HG03064 (cell line): ENCODE measurements at regions not wholly inside any gene's neighbourhood (a gene's known extent, or its start where the extent isn't known, plus 50 kb on each side); places are given as distances from the start of the nearest gene placed in this dataset.
"Not testable (repeated sequence)": the region's sequence is repeated elsewhere in the genome, so short reads cannot be mapped to it uniquely, and the experiment has no call there.

Source experiments
- ATAC-seq: cut with Tn5 transposase; IDR thresholded peaks from one replicate; pipeline ENCODE4 v1.9.1; 2021; ENCODE audit warnings: low read depth; ENCODE audit not compliant: unreplicated experiment

DNA sequence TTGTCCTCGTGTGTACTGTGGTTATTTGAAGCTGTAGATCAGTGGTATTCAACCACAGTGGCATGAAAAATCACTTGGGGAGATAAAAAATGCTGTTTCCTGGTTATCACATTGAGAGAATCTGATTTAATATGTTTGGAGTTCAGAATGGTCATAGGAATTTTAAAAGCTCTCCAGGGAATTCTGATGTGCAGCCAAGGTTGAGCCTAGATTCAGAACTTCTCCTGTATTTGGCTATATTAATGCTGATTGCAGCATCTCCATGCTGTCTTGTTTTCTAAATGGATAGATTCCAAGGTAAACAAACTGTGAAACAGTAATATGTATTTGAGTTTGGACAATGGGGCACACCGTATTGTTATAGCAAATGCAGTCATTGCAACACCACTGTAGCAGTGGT lies 982.2 kb upstream of the FBXO33 start:
- no peak for ATAC-seq

DNA sequence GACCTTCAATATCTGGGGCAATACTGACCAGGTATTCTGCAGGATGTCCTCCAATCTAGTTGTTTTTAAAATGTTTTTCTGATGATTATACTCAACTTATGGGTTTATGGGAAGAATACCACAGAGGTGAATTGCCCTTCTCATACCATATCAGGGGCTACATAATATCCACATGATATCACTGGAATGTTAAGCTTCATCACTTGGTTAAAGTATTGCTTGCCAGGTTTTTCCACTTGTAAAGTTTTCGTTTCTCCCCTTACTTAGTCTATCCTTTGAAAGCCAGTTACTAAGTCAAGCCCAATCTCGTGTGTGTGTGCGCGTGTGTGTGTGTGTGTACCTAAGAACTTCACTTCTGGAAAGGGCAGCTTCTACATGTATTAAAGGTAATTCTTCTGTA lies 980.9 kb upstream of the FBXO33 start:
- ATAC-seq = no peak

DNA sequence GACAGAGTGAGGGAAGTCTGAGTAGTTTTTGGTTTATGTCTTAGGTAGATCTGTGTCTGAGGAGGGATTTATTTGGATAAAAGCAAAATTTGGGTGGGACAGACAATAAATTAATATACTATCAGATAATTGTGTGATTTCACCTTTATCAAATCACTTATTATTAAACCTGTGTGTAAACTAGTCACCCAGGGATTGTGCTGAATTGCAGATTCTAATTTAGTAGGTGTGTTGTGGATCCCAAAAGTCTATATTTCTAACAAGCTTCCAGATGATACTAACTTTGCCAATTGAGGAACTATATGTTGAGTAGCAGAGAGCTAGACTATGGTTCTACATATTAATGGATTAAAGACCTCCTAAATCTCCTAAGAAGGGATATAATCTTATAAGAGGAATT lies 978.5 kb upstream of the FBXO33 start:
- no peak for ATAC-seq

DNA sequence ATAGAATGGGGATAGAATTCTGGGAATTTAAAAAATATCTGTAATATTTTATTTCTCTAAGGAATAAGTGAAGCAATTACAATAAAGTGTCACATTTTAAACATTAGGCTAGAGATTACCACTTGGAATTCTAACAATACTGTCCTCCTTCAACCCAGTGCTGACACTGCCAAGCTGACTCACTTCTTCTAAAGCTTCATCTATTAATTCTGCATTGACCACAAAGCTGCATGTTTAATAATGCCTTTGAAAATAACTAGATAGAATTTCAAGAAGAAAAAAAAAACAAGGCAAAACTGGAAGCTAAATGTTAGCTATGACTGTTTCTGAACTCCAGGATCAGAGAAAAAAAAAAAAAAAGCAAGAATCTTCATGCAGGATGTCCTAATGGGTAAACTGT lies 970.7 kb upstream of the FBXO33 start:
- ATAC-seq = no peak

DNA sequence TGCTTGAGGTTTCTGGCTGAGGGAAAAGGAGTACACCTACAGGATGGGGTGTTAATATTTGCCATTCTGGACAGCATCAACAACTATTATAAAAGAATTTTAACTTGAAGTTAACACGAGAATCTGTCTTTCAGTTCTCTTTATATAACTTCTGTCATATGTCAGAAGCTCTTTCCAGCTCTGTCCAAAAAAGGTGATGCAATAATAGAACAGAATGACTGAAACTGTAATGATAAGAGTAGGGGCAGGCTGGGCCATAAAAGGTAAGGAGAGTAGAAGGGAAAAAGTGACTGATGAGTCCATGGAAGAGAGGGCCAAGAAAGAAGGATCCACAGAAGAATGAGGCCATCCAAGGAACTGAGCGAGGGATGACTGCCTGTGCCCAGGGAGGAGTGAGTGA lies 966.7 kb upstream of the FBXO33 start:
- ATAC-seq = no peak

DNA sequence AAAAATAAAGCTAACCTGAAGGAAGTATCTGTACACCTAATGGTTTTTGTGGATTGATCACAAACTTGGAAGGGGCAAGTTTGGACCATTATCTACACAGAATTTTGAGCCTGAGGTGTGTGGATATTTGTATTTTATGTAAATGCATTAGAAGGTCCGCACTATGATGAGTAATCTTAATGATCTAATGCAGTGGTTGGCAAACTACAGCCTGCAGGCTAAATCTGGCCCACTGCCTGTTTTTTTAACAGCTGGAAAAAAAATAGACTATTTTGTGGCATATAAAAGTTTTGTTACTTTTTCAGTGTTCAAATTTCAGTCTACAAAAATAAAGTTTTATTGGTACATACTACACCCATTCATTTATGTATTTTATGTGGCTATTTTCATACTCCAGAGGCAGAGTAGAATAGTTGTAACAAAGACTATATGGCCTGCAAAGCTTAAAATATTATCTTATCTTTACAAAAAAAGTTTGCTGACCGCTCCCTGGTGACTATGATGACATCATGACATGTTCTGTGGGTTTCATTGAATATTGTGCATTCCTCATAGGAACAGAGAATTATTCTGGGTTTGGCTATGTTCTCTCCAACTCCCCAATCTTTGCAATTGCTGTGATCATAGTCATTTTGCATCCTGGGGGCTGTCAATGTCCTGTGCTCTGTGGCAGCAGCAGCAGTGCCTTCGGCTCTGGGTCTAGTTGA lies 962.6 kb upstream of the FBXO33 start:
- no peak for ATAC-seq

DNA sequence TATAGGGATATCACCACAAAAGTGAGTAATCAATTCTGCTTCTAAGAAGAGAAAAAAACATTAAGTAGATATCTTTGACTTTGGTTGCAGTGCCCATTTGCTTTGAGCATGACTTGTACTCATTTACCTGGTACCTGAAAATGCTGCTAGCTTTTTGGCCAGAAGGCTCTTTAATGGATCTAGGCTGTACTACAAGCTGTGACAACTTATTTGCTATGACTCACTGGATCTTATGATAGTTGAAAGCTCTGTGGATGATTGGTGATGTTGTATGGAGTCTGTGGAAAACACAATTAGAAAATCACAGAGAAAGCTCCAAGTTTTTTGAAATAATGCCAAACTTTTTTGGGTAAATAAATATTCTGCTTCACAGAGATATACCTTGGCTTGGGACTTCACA lies 960.9 kb upstream of the FBXO33 start:
- ATAC-seq = no peak

GRCh38 chr14:40386433-40386832 lies 954.2 kb upstream of the FBXO33 start:
- no peak for ATAC-seq

GRCh38 chr14:40374221-40374620 lies 942.0 kb upstream of the FBXO33 start:
- no peak for ATAC-seq

- no peak for ATAC-seq
Observed at GRCh38 chr14:40371011-40371410, 938.8 kb upstream of the FBXO33 start.

DNA sequence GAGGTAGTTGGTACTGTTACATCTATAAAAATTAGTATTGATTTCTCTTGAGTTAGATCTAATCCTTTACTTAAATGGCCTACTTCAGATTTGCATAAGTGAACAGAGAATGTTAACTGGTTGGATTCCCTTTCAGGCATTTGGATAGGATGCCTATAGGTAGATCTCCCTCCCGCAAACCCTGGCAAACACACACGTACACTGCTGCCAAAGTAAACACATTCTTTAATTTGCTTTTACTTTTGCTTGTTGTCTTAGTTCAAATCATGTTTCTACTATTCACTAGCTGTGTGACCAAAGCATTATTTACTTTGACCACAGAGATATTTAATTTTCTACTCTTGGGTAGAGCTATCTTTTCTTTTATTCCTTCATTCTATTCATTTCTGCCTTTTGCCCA lies 936.1 kb upstream of the FBXO33 start:
- no peak for ATAC-seq

DNA sequence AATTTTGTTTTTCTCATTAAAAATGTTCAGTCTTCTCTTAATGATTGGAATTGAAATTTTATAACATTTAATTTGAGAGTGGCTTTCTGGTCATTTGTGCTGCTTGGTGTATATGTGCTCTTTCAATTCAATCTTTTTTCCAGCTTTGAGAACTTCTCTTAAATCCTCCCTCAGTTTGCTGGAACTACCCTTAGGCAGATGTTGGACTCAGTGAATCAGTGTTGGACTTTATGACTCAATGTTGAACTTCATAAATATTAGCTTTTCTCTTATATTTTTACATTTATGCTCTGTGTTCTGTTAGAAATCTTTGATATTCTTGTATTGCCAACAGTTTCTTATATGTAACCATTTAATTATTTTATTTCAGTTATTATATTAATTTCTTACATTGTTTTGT lies 935.5 kb upstream of the FBXO33 start:
- ATAC-seq = no peak

DNA sequence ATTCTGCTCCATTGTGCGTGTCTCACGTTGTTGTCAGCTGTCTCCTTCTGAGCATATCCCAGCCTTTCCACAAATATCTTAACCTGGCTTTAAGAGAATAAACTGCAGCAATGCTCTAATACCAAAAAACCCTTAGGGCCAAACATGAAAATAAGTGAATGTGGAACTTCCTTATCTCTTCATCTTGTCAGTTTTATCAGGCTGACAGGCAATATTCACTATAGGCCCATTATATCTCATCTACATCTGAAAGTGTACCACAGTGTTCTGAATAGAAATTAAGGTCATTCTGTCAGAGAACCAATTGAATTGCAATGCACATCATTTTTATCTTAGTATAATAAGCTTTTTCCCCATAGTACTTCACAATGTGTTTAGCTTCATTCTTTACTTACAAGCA lies 933.1 kb upstream of the FBXO33 start:
- no peak for ATAC-seq

DNA sequence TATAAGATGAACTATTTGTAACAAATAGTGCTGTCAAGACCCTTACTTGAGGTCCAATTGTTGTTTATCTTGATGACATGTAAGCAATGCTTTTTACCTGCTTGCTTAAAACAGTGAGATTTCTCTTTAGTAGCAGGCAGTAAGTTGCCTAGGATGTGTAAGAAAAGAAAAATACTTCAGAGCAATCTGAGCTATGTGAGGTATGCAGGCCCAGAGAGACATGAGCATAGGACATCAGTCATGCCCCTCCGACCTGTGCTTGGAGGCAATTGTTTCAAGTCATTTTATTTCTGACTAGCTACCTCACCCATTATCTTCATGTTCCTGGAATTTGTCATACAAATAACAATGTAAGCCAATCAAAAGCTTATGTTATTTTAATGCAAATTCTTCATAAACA lies 930.6 kb upstream of the FBXO33 start:
- no peak for ATAC-seq

DNA sequence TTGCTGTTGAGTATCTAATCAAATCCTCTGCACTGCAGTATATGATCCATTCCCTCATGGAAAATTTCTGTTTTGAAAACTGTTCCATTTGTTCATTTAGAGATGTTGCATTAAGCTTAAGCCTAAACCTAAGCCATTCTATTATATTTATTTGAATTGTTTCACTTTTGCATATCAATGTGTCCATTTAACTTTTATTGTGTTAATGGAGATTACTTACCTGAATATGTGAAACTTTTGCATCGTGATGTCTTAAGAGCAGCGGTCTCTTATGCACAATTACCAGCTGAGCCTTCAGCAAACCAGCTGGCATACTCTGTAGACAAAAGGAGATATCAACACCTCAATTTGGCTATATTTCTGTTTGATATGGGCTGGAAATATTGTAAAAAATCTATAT lies 922.5 kb upstream of the FBXO33 start:
- ATAC-seq = no peak

DNA sequence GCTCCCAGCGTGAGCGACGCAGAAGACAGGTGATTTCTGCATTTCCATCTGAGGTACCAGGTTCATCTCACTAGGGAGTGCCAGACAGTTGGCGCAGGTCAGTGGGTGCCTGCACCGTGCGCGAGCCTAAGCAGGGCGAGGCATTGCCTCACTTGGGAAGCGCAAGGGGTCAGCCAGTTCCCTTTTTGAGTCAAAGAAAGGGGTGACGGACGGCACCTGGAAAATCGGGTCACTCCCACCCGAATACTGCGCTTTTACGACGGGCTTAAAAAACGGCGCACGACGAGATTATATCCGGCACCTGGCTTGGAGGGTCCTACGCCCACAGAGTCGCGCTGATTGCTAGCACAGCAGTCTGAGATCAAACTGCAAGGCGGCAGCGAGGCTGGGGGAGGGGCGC lies 915.9 kb upstream of the FBXO33 start:
- not testable (repeated sequence) for ATAC-seq

- ATAC-seq = no peak
Observed at GRCh38 chr14:40347675-40348074, 915.4 kb upstream of the FBXO33 start.

DNA sequence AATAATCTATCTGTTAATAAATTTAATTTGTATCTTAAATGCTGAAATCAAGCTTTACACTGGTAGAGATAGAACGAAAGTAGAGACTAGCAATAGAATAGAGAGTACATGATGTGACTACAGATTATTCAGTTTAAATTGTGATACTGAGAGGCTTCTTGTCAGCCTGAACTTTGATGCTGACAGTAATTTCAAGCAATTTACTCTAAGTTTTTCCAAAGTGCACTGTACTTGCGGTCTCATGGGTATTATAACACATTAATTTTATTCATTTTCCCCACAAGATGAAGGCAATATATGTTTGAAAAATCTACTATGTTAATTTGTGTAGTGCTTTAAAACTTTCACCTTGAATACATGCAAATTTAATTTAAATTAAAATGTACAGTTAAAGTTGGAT lies 914.0 kb upstream of the FBXO33 start:
- ATAC-seq = no peak

DNA sequence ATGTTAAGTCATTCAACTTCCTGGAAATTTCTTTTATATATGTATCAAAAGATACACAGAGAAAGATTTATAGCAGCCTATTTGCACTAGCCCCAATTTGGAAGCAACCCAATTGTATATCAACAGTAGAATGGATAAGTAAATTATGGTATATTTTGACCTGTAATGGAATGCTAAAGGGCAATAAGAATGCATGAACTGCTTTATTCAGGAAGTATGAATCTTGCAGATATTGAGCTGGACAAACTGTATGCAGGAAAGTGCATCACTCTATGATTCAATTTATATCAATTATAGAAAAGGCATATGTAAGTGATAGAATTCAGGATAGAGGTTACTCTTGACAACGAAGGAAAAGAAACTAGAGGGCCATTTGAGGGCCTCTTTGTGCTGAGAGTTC lies 913.1 kb upstream of the FBXO33 start:
- ATAC-seq = no peak

- ATAC-seq = no peak
Observed at GRCh38 chr14:40340708-40341107, 908.5 kb upstream of the FBXO33 start.

DNA sequence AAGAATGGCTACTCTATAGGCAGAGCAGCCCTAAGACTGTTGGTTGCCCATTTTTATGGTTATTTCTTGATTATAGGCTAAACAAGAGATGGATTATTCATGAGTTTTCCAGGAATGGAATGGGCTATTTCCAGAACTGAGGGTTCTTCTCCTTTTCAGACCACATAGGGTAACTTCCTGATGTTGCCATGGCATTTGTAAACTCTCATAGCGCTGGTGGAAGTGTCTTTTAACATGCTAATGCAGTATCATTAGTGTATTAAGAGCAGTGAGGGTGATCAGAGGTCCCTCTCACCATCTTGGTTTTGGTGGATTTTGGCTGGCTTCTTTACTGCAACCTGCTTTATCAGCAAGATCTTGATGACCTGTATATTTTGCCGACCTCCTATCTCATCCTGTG lies 904.6 kb upstream of the FBXO33 start:
- ATAC-seq = no peak

DNA sequence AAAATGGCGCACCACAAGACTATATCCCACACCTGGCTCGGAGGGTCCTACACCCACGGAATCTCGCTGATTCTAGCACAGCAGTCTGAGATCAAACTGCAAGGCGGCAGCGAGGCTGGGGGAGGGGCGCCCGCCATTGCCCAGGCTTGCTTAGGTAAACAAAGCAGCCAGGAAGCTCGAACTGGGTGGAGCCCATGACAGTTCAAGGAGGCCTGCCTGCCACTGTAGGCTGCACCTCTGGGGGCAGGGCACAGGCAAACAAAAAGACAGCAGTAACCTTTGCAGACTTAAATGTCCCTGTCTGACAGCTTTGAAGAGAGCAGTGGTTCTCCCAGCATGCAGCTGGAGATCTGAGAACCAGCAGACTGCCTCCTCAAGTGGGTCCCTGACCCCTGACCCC lies 894.3 kb upstream of the FBXO33 start:
- ATAC-seq = not testable (repeated sequence)

GRCh38 chr14:40318211-40318719 lies 886.0 kb upstream of the FBXO33 start:
- no peak for ATAC-seq
